Erythroblast (primary cell): ENCODE measurements at regions not wholly inside any gene's neighbourhood (a gene's known extent, or its start where the extent isn't known, plus 50 kb on each side); places are given as distances from the start of the nearest gene placed in this dataset.

ENCODE experiments used
- DNase-seq, 2 experiments: peaks; one replicate each; lab custom pipeline; 2025; lab: John Stamatoyannopoulos, UW
- GATA1 ChIP-seq: IDR thresholded peaks from 2 replicates; pipeline ENCODE4 v1.6.1; 2011; ENCODE audit warnings: low read depth, mild to moderate bottlenecking, control low read depth, low read length, moderate library complexity
- POLR2A ChIP-seq: IDR thresholded peaks from 2 replicates; pipeline ENCODE4 v1.6.1; 2011; ENCODE audit warnings: mild to moderate bottlenecking, low read length

- TF ChIP-seq POLR2A (no peak), GATA1 (no peak)
- DNase-seq, result no peak
Measured at GRCh38 chrX:16222151-16222550, 54.9 kb downstream of the MAGEB17 start.

DNA sequence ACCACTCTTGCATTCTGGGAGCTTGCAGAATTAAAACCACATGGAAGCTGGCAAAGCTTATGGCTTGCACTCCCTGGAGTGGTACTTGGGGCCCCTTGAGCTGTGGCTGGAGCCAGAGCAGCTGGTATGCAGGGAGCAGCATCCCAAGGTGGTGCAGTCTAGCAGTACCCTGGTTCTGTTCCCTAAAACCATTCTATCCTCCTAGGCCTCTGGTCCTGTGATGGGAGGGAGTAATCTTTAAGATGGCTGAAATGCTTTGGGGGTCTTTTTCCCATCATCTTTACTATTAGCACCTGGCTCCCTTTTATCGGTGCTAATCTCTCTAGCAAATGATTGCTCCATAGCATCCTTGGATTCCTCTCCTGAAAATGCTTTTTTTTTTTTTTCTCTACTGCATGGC lies 56.1 kb downstream of the MAGEB17 start:
- TF ChIP-seq POLR2A (no peak), GATA1 (no peak)
- DNase-seq, result no peak

DNA sequence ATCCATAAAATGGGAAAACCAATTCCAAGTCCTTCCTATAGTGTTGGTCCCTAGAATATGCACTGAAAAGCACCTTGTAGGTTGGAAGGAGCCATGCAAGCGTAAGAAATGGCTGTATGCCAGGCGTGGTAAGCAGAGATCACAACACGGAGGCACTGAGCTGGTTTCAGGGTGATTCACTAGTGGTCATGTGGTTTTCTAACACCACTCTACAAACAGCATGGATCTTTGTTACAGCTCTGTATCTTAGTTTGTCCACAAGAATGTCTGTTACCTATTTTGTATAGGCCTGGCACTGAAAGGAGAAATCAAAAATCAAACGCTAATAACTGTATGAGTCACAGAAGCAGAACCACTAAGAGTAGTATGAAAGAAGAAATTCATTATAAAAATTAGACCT lies 71.9 kb downstream of the MAGEB17 start:
- DNase-seq, result no peak
- TF ChIP-seq GATA1, result no peak
- TF ChIP-seq POLR2A, result no peak

GRCh38 chrX:16240231-16240905 lies 73.1 kb downstream of the MAGEB17 start:
- DNase-seq, result no peak
- TF ChIP-seq GATA1, result no peak
- no peak for TF ChIP-seq POLR2A

DNA sequence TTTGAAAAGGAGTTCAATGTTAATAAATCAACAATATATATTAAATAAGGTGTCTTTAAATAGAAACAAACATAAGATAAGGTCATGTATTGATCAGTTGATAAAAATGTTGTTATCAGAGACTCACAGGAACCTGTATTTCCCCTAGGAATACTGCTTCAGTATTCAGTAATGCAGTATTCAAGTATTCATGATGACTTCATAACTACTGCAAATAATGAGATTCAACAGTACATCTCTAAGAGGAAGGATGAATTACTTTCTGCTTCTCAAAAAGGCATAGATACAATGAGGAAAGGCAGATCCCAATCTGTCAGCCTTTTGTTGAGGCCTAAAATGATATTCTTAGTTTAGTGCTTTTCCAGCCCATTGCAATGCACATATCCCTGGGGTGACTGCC lies 73.7 kb downstream of the MAGEB17 start:
- no peak for DNase-seq
- TF ChIP-seq GATA1, result no peak
- no peak for TF ChIP-seq POLR2A

- no peak for DNase-seq
- TF ChIP-seq POLR2A, result no peak
- no peak for TF ChIP-seq GATA1
Measured at GRCh38 chrX:16250296-16250695, 83.0 kb downstream of the MAGEB17 start.

DNA sequence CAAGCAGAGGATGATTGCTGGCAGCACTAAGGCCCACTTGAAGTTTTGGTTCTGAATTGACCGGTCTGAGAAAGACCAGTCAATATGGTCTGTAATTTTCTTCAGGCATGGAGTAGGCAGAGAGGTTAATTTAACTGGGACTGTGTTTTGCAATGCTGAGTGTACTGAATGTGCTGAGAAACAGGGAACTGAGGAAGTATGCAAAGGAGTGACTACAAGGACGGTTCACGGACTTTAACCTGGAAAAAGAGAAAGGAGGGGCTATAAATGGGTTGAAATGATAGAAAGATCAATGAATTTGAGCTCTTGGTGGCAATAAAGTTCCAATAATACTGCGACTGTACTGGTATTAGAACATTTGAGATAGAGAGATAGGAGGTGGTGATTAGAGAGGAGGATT lies 84.5 kb downstream of the MAGEB17 start:
- no peak for DNase-seq
- TF ChIP-seq GATA1, result no peak
- no peak for TF ChIP-seq POLR2A

DNA sequence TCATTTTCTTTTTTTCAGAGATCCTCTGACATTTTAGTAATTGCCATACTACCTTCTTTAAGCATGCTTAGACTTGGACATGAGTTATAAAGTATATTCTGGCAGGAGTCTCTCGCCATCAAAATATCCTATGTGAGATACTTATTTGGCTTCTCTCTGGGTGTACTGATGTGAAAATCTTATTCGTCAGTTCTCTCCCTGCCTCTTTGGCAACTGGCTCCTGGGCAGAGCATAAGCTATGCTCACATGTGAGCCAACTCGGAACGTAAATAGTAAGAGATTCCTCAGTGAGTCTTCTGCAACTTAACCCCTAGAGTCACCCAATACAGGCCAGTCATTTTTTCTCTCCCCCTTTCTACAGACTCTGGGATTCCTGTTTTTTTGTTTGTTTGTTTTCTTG lies 91.6 kb downstream of the MAGEB17 start:
- DNase-seq, result no peak
- TF ChIP-seq GATA1, result no peak
- TF ChIP-seq POLR2A, result no peak

DNA sequence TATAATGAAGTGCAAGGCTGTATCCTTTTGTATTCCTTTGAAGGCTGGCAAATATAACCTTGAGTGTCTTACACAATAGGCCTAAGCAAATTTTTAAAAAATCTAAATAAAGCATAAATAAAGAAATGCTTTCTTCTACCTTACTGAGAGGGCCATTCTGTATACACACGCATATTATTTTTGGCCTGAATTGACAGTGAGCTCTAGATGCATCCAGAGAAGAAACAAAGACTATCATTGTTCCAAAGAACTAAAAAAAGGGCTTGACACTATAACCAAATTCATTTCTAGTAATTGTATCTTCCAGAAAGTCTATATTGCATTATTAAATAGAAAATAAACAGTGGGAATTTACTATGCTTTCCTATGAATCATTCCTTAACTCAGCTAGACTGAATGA lies 100.2 kb downstream of the MAGEB17 start:
- no peak for DNase-seq
- TF ChIP-seq GATA1 (no peak), POLR2A (no peak)

DNA sequence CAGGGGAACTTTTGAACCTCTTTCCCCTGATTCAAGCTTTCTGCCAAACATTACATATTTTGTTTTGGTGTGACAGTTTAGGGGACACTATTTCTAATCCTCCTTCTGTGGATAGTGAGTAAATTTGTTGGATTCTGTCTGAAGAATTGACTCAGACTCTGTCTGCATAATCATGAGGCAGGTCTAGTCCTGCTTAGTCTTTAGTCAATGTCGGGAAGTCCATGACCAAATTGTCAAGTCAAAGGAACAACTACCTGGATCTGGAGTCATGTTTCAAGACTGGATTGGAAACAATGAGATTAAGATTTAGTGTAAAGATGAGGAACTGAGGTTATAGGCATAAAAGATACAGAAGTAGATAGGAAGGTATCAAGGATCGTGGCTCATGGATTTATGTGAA lies 100.9 kb downstream of the MAGEB17 start:
- TF ChIP-seq GATA1 (no peak), POLR2A (no peak)
- DNase-seq, result no peak

DNA sequence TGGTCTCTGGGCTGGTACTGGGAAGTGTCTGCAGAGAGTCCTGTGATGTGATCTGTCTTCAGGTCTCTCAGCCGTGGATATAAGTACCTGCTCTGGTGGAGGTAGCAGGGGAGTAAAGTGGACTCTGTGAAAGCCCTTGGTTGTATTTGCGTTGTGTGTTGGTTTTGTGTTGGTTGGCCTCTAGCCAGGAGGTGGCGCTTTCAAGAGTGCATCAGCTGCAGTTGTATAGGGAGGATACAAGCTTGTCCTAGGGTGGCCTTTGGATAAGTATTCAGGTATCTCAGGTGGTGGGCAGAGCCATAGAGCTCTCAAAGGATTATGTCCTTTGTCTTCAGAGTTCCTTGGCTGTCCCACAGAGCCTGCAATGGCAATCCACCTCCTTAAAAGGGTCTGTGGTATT lies 111.6 kb downstream of the MAGEB17 start:
- DNase-seq, result no peak
- TF ChIP-seq POLR2A (no peak), GATA1 (no peak)

DNA sequence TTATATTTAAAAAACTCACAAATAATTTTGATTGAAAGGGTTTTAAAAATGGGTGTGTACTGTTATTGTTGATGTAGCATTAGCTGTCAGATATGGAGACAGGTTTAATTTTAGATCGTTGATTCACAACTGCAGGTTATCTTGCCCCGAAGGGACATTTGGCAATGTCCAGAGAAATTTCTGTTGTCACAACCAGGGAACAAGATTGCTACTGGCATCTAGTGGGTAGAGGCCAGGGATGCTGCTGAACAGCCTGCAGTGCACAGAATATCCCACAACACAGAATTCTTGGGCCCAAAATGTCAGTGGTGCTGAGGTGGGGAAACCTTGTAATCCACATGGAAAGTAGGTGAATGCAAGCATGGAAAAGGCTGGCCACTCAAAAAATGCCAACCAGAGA lies 114.9 kb downstream of the MAGEB17 start:
- no peak for TF ChIP-seq GATA1
- TF ChIP-seq POLR2A, result no peak

DNA sequence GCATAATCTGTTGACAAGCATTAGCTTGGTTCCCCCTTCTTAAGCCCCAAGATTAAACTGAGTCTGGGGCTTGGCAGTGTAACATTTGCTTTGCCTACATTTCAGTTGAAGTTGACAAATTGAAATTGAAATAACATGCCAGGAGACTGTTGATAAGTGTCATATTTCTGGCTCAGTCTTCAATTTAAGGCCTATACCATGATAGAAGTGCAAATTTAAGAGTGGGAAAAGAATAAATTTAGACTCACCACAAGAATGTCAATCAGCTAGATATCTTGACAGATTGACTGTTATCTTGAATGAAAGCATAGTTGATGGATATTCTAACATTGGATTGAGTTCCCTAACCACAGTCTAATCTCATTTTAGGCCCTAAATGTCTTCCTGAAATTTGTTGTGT lies 117.6 kb downstream of the MAGEB17 start:
- DNase-seq, result no peak
- no peak for TF ChIP-seq GATA1
- TF ChIP-seq POLR2A, result no peak

More for the DNA sequence above, 114.9 kb downstream of the MAGEB17 start:
- DNase-seq, result no peak

- TF ChIP-seq GATA1 (no peak), POLR2A (no peak)
- no peak for DNase-seq
Measured at GRCh38 chrX:16290997-16291396, 123.7 kb downstream of the MAGEB17 start.

- no peak for TF ChIP-seq POLR2A
- TF ChIP-seq GATA1, result no peak
- no peak for DNase-seq
Measured at GRCh38 chrX:16300831-16301230, 133.6 kb downstream of the MAGEB17 start.

DNA sequence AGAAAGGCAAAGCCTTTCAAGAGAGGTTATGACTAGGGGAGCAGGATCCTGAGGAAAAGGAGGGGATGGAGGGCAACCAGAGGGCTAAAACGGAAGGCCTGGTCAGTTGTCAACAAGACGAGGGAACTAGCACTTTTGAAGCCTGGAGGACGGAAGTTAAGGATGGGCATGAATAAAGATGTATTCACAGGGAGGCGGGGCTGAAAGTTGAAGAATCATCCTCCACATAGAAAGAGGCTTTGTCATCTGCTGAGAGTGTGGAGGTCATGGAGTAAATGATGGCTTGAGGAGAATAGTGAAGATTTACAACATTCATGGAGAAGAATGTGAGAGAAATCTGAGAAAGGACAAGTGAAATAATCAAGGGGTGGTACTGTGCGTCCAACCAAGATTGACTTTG lies 137.5 kb downstream of the MAGEB17 start:
- TF ChIP-seq POLR2A (no peak), GATA1 (no peak)
- DNase-seq, result no peak
